ENCODE measurements at regions not wholly inside any gene's neighbourhood (a gene's known extent, or its start where the extent isn't known, plus 50 kb on each side); places are given as distances from the start of the nearest gene placed in this dataset.

GRCh38 chr2:13919981-13920382, 712.5 kb upstream of the LRATD1 start (continued):
- TF ChIP-seq NANOG (IDR thresholded peaks at IDR 0.05; ENCODE audit: insufficient read depth, low read depth, low read length, poor library complexity, severe bottlenecking) (no peak), SUZ12 (IDR thresholded peaks at IDR 0.05; ENCODE audit: low read length) (no peak), EP300 (IDR thresholded peaks at IDR 0.05; ENCODE audit: borderline replicate concordance in 1 of 2, low read depth in 2 of 2, low read length in 2 of 2) (no peak), HDAC6 (IDR thresholded peaks at IDR 0.05; ENCODE audit: low read depth, low read length) (no peak), NRF1 (IDR thresholded peaks at IDR 0.05; ENCODE audit: low read depth, low read length) (no peak), SIX5 (IDR thresholded peaks at IDR 0.05; ENCODE audit: low read depth, low read length) (no peak), CEBPB (IDR thresholded peaks at IDR 0.05; ENCODE audit: low read depth, low read length) (no peak), YY1 (IDR thresholded peaks at IDR 0.05; ENCODE audit: low read depth, low read length) (no peak), SP1 (IDR thresholded peaks at IDR 0.05; ENCODE audit: low read depth, low read length) (no peak), JUN (IDR thresholded peaks at IDR 0.05; ENCODE audit: low read depth, low read length) (no peak), MAFK (IDR thresholded peaks at IDR 0.05; ENCODE audit: low read depth, low read length) (no peak)

All from H1 (cell line).